NT2/D1 (cell line): ENCODE measurements at regions not wholly inside any gene's neighbourhood (a gene's known extent, or its start where the extent isn't known, plus 50 kb on each side); places are given as distances from the start of the nearest gene placed in this dataset.

Experiments
- YY1 ChIP-seq: IDR thresholded peaks from 2 replicates; pipeline ENCODE4 v1.6.1; 2011; ENCODE audit not compliant: insufficient read length, insufficient read depth
- ZNF274 ChIP-seq: IDR thresholded peaks from 2 replicates; pipeline ENCODE4 v1.6.1; 2011; ENCODE audit warnings: mild to moderate bottlenecking, low read depth, low read length

GRCh38 chr14:25350021-25350420 is 300.1 kb upstream of the STXBP6 start:
- TF ChIP-seq ZNF274 (no peak), YY1 (no peak)
